ENCODE measurements at regions not wholly inside any gene's neighbourhood (a gene's known extent, or its start where the extent isn't known, plus 50 kb on each side); places are given as distances from the start of the nearest gene placed in this dataset.

- no peak overlapping the region for H2AK5ac ChIP-seq (ENCODE audit: low read depth, low read length)
- H3K36me3 ChIP-seq (ENCODE audit: control insufficient read depth, insufficient read depth, low read length) = no peaks in the 10 kb centered on the region
- H2BK15ac ChIP-seq (ENCODE audit: low read depth, low read length) = no peak overlapping the region
- CTCF ChIA-PET = no interaction called here
- no peak overlapping the region for H3K4ac ChIP-seq (ENCODE audit: low read depth, low read length)
- H3K4me1 ChIP-seq (ENCODE audit: control insufficient read depth, insufficient read depth, low read length) = peaks cover 5% of the 10 kb centered on the region
- 80% methylated on average over 5 of the region's 16 CpGs; no CpG with 5 or more reads in 1 of the 2 experiments for WGBS, 2 experiments (ENCODE audit: extremely low coverage in 2 of 2, insufficient read length in 1 of 2)
- TF ChIP-seq RFX5 (IDR thresholded peaks at IDR 0.05; ENCODE audit: low read depth, low read length) = no peak
- TF ChIP-seq MXI1 (IDR thresholded peaks at IDR 0.05; ENCODE audit: borderline replicate concordance, low read depth, low read length) = no peak
- TF ChIP-seq MAZ (IDR thresholded peaks at IDR 0.05; ENCODE audit: borderline replicate concordance, low read depth, low read length) = no peak
- TF ChIP-seq POLR2A (IDR thresholded peaks at IDR 0.05; ENCODE audit: low read depth, low read length) = no peak
- TF ChIP-seq SMC3 (IDR thresholded peaks at IDR 0.05; ENCODE audit: low read depth, low read length) = no peak
- no peak for TF ChIP-seq RAD21 (IDR thresholded peaks at IDR 0.05; ENCODE audit: low read length)
- no peak for TF ChIP-seq NFE2L2 (IDR thresholded peaks at IDR 0.05; ENCODE audit: low read depth, low read length)
- no peak for TF ChIP-seq MAFK (IDR thresholded peaks at IDR 0.05; ENCODE audit: low read depth, low read length)
- TF ChIP-seq CTCF (conservative IDR thresholded peaks at IDR 0.05; ENCODE audit: low read depth, low read length) = no peak
- no peak for TF ChIP-seq CHD1 (IDR thresholded peaks at IDR 0.05; ENCODE audit: low read depth, low read length)
- TF ChIP-seq USF2 (IDR thresholded peaks at IDR 0.05; ENCODE audit: low read depth, low read length) = no peak
- no peak for TF ChIP-seq FOS (IDR thresholded peaks at IDR 0.05; ENCODE audit: low read depth, low read length)
- no peak for TF ChIP-seq ELK1 (IDR thresholded peaks at IDR 0.05; ENCODE audit: borderline replicate concordance, low read depth, low read length)
- TF ChIP-seq BHLHE40 (IDR thresholded peaks at IDR 0.05; ENCODE audit: low read depth, low read length) = no peak
- no peak for TF ChIP-seq RCOR1 (IDR thresholded peaks at IDR 0.05; ENCODE audit: insufficient replicate concordance, low read length)
- no peak for TF ChIP-seq CEBPB (IDR thresholded peaks at IDR 0.05; ENCODE audit: low read depth, low read length)
- no peaks in the 10 kb centered on the region for H3K9me3 ChIP-seq (ENCODE audit: control insufficient read depth, insufficient read depth, low read length)
- no peak overlapping the region for H2BK120ac ChIP-seq (ENCODE audit: low read depth, low read length)
- no peak for DNase-seq
- H2AFZ ChIP-seq (replicated peaks; ENCODE audit: low read length, poor library complexity) = no peak overlapping the region
- H3K9ac ChIP-seq (ENCODE audit: low read depth, low read length) = no peak overlapping the region
- H3K4me2 ChIP-seq (ENCODE audit: low read depth, low read length) = no peak overlapping the region
- H3K4me3 ChIP-seq (ENCODE audit: insufficient read depth, low read depth, low read length) = no peak overlapping the region
- H2BK5ac ChIP-seq (ENCODE audit: low read depth, low read length, poor library complexity, severe bottlenecking) = no peak overlapping the region
- no peaks in the 10 kb centered on the region for H3K79me1 ChIP-seq (ENCODE audit: low read depth in 1 of 2, low read length in 2 of 2)
- H4K5ac ChIP-seq (ENCODE audit: low read depth, low read length) = no peak overlapping the region
- no peak overlapping the region for H3K14ac ChIP-seq (replicated peaks; ENCODE audit: low read depth, low read length)
- no peaks in the 10 kb centered on the region for H3K9me1 ChIP-seq (ENCODE audit: insufficient read depth, low read length)
- peaks cover 23% of the 10 kb centered on the region for H3K27me3 ChIP-seq (ENCODE audit: control insufficient read depth, insufficient read depth, low read length)
- ATAC-seq (ENCODE audit: low read depth) = no peak
- no peak overlapping the region for H3K56ac ChIP-seq (ENCODE audit: extremely low read depth, insufficient read depth, low read length)
- H3K27ac ChIP-seq (ENCODE audit: insufficient read depth, low read length) = no peak overlapping the region
- no peak overlapping the region for H3K23ac ChIP-seq (ENCODE audit: low read depth, low read length)
- H4K91ac ChIP-seq (ENCODE audit: insufficient read depth, low read depth, low read length) = no peak overlapping the region
- in situ Hi-C loops (cut with MboI; ENCODE audit: low sequenced_read_pairs) (no loop called here), intact Hi-C loops (cut with micrococcal nuclease) (no loop called here), dilution Hi-C loops (cut with HindIII; ENCODE audit: low sequenced_read_pairs, unreplicated experiment) (no loop called here)
- H3K18ac ChIP-seq (ENCODE audit: low read depth, low read length) = no peak overlapping the region
- H4K20me1 ChIP-seq (ENCODE audit: insufficient read depth, low read length) = no peaks in the 10 kb centered on the region
- H2AK9ac ChIP-seq (replicated peaks; ENCODE audit: low read depth, low read length, poor library complexity) = no peak overlapping the region
- no TSS peak for BruUV-seq (replicated peaks)
- POLR2A ChIA-PET (ENCODE audit: unreplicated experiment) = interaction anchor here (0.5 kb wide), 1 partner anchor 906 kb away, joined by 4 read pairs; no protein-coding TSS in a partner anchor
- no peak overlapping the region for H2BK20ac ChIP-seq (ENCODE audit: low read depth, low read length)
- H4K8ac ChIP-seq (ENCODE audit: low read depth in 2 of 2, low read length in 2 of 2) = no peak overlapping the region
Observed at GRCh38 chr9:129276486-129277230, 98.6 kb upstream of the IER5L start.
